IMR-90 (cell line): ENCODE measurements at regions not wholly inside any gene's neighbourhood (a gene's known extent, or its start where the extent isn't known, plus 50 kb on each side); places are given as distances from the start of the nearest gene placed in this dataset.

ENCODE experiments used
- BHLHE40 ChIP-seq: fragments of 150-350 bp; IDR thresholded peaks from 2 replicates; pipeline ENCODE4 v1.6.1; 2016; ENCODE audit warnings: mild to moderate bottlenecking, low read depth, low read length
- CEBPB ChIP-seq: IDR thresholded peaks from 2 replicates; pipeline ENCODE4 v1.6.1; 2012; ENCODE audit warnings: low read depth, low read length, improper control_type of control experiment
- CTCF ChIP-seq: conservative IDR thresholded peaks from 2 replicates; pipeline ENCODE4 v1.5.1; 2012; ENCODE audit warnings: mild to moderate bottlenecking, low read depth, low read length, improper control_type of control experiment
- MAFK ChIP-seq: IDR thresholded peaks from 2 replicates; pipeline ENCODE4 v1.6.1; 2012; ENCODE audit warnings: low read depth, low read length, improper control_type of control experiment
- MAZ ChIP-seq: IDR thresholded peaks from 2 replicates; pipeline ENCODE4 v1.6.1; 2012; ENCODE audit warnings: low read depth, mild to moderate bottlenecking, low read length, improper control_type of control experiment, moderate library complexity, borderline replicate concordance
- POLR2A ChIP-seq: IDR thresholded peaks from 2 replicates; pipeline ENCODE4 v1.6.1; 2012; ENCODE audit warnings: mild to moderate bottlenecking, low read depth, low read length
- RAD21 ChIP-seq: IDR thresholded peaks from 2 replicates; pipeline ENCODE4 v1.6.1; 2012; ENCODE audit warnings: low read length, improper control_type of control experiment
- RCOR1 ChIP-seq: IDR thresholded peaks from 2 replicates; pipeline ENCODE4 v1.6.1; 2012; ENCODE audit warnings: mild to moderate bottlenecking, low read length, improper control_type of control experiment; ENCODE audit not compliant: insufficient replicate concordance
- SMC3 ChIP-seq: fragments of 150-350 bp; IDR thresholded peaks from 2 replicates; pipeline ENCODE4 v1.6.1; 2016; ENCODE audit warnings: low read depth, mild to moderate bottlenecking, antibody characterized with exemption, low read length, moderate library complexity

GRCh38 chr7:22040923-22041595 is 95.4 kb upstream of the CDCA7L start:
- TF ChIP-seq POLR2A (no peak), CTCF (no peak), MAZ (no peak), SMC3 (no peak), RCOR1 (no peak), MAFK (no peak), RAD21 (no peak), CEBPB (no peak), BHLHE40 (no peak)
